ENCODE measurements at regions not wholly inside any gene's neighbourhood (a gene's known extent, or its start where the extent isn't known, plus 50 kb on each side); places are given as distances from the start of the nearest gene placed in this dataset.
"Not testable (repeated sequence)": the region's sequence is repeated elsewhere in the genome, so short reads cannot be mapped to it uniquely, and the experiment has no call there.

GRCh38 chr12:5166976-5167375, 123.3 kb downstream of the KCNA5 start:
- no peak for DNase-seq

- no peak for DNase-seq
Measured at GRCh38 chr12:5168148-5168547, 124.5 kb downstream of the KCNA5 start.

- DNase-seq: no peak
Measured at GRCh38 chr12:5170844-5171243, 127.2 kb downstream of the KCNA5 start.

- no peak for DNase-seq
Measured at GRCh38 chr12:5171701-5172100, 128.0 kb downstream of the KCNA5 start.

GRCh38 chr12:5172886-5173285, 129.2 kb downstream of the KCNA5 start:
- no peak for DNase-seq

GRCh38 chr12:5173511-5174011, 129.9 kb downstream of the KCNA5 start:
- no peak for DNase-seq

GRCh38 chr12:5175415-5175814, 131.7 kb downstream of the KCNA5 start:
- DNase-seq: not testable (repeated sequence)

- DNase-seq: no peak
Measured at GRCh38 chr12:5176036-5176435, 132.4 kb downstream of the KCNA5 start.

GRCh38 chr12:5177096-5177495, 133.4 kb downstream of the KCNA5 start:
- no peak for DNase-seq

- DNase-seq: no peak
Measured at GRCh38 chr12:5177731-5178130, 134.1 kb downstream of the KCNA5 start.

- DNase-seq: no peak
Measured at GRCh38 chr12:5178571-5178970, 134.9 kb downstream of the KCNA5 start.

- DNase-seq: no peak
Measured at GRCh38 chr12:5180496-5180895, 136.8 kb downstream of the KCNA5 start.

GRCh38 chr12:5184186-5184585, 140.5 kb downstream of the KCNA5 start:
- DNase-seq: no peak

- DNase-seq: no peak
Measured at GRCh38 chr12:5185435-5186069, 141.9 kb downstream of the KCNA5 start.

GRCh38 chr12:5186715-5187114, 143.0 kb downstream of the KCNA5 start:
- DNase-seq: no peak

- no peak for DNase-seq
Measured at GRCh38 chr12:5187136-5187535, 143.5 kb downstream of the KCNA5 start.

GRCh38 chr12:5188472-5188871, 144.8 kb downstream of the KCNA5 start:
- no peak for DNase-seq

GRCh38 chr12:5189173-5189572, 145.5 kb downstream of the KCNA5 start:
- DNase-seq: no peak

- no peak for DNase-seq
Measured at GRCh38 chr12:5191803-5192538, 148.3 kb downstream of the KCNA5 start.

- no peak for DNase-seq
Measured at GRCh38 chr12:5192726-5193125, 149.0 kb downstream of the KCNA5 start.

- no peak for DNase-seq
Measured at GRCh38 chr12:5194306-5194705, 150.6 kb downstream of the KCNA5 start.

- DNase-seq: no peak
Measured at GRCh38 chr12:5195244-5195643, 151.6 kb downstream of the KCNA5 start.

- DNase-seq: no peak
Measured at GRCh38 chr12:5195691-5196090, 152.0 kb downstream of the KCNA5 start.

GRCh38 chr12:5197131-5197530, 153.5 kb downstream of the KCNA5 start:
- no peak for DNase-seq

- DNase-seq: no peak
Measured at GRCh38 chr12:5197656-5198055, 154.0 kb downstream of the KCNA5 start.

Measured in stimulated activated CD4-positive, alpha-beta T cell treated with anti-CD3 and anti-CD28 coated beads, Interleukin-4, amount 100 ng/mL, for 1 hour (primary cell).